Gastroesophageal sphincter (tissue), 2 donors: ENCODE measurements at regions not wholly inside any gene's neighbourhood (a gene's known extent, or its start where the extent isn't known, plus 50 kb on each side); places are given as distances from the start of the nearest gene placed in this dataset.

Source experiments
- EP300 ChIP-seq: sonication (generic); formaldehyde crosslinking; IDR thresholded peaks from one replicate; pipeline ENCODE4 v1.6.1; 2017; ENCODE audit warnings: antibody characterized with exemption, mild to moderate bottlenecking
- POLR2A ChIP-seq, 2 donors: fragments of 450-650 bp; IDR thresholded peaks; one replicate each; pipeline ENCODE4 v1.6.1; 2017; ENCODE audit warnings: antibody characterized with exemption in 2 of 2, mild to moderate bottlenecking in 2 of 2, moderate library complexity in 1 of 2

GRCh38 chr1:229841230-229841629 lies 215.2 kb downstream of the URB2 start:
- TF ChIP-seq POLR2A (IDR thresholded peaks at IDR 0.05) (no peak), EP300 (no peak)
